ENCODE measurements at regions not wholly inside any gene's neighbourhood (a gene's known extent, or its start where the extent isn't known, plus 50 kb on each side); places are given as distances from the start of the nearest gene placed in this dataset.

- no peaks in the 10 kb centered on the region for H4K20me1 ChIP-seq (ENCODE audit: insufficient read depth)
- H3K4me2 ChIP-seq (ENCODE audit: unreplicated experiment): no peak overlapping the region
- 82 to 86% methylated on average over 4 of the region's 4 CpGs for WGBS, 2 experiments (ENCODE audit: low coverage in 1 of 2, low lambda C conversion rate in 2 of 2, missing lambda C conversion rate in 2 of 2)
- no peak overlapping the region for H2AFZ ChIP-seq
- no peaks in the 10 kb centered on the region for H3K9me2 ChIP-seq (ENCODE audit: insufficient read depth)
- no peaks in the 10 kb centered on the region for H3K79me2 ChIP-seq (ENCODE audit: insufficient read depth)
- no peak for DNase-seq
- no peaks in the 10 kb centered on the region for H3F3A ChIP-seq (ENCODE audit: insufficient read depth)
- TF ChIP-seq EZH2phosphoT487 (IDR thresholded peaks at IDR 0.05; ENCODE audit: insufficient read depth, low read depth) (no peak), EZH2 (IDR thresholded peaks at IDR 0.05; ENCODE audit: insufficient read depth, poor library complexity, severe bottlenecking) (no peak)
- H3K27me3 ChIP-seq (replicated peaks; ENCODE audit: insufficient read depth): no peaks in the 10 kb centered on the region
- H3K9ac ChIP-seq: no peak overlapping the region
- no peak overlapping the region for H3K4me3 ChIP-seq
- no peaks in the 10 kb centered on the region for H3K9me3 ChIP-seq (ENCODE audit: low read depth)
- in situ Hi-C loops (cut with MboI): no loop called here
- no peaks in the 10 kb centered on the region for H3K36me3 ChIP-seq (ENCODE audit: low read depth)
- H3K4me1 ChIP-seq (ENCODE audit: insufficient read depth): no peaks in the 10 kb centered on the region
- no peak overlapping the region for H3K27ac ChIP-seq
These were observed 438.8 kb downstream of the EFNB2 start for GRCh38 chr13:106096661-106097092.

GRCh38 chr13:106095919-106096318, 439.5 kb downstream of the EFNB2 start:
- DNase-seq: no peak
- H3K4me3 ChIP-seq: no peak overlapping the region
- TF ChIP-seq EZH2 (IDR thresholded peaks at IDR 0.05; ENCODE audit: insufficient read depth, poor library complexity, severe bottlenecking): no peak
- no peak for TF ChIP-seq EZH2phosphoT487 (IDR thresholded peaks at IDR 0.05; ENCODE audit: insufficient read depth, low read depth)
- no peaks in the 10 kb centered on the region for H3K9me3 ChIP-seq (ENCODE audit: low read depth)
- no peaks in the 10 kb centered on the region for H4K20me1 ChIP-seq (ENCODE audit: insufficient read depth)
- H3K9ac ChIP-seq: no peak overlapping the region
- H3K9me2 ChIP-seq (ENCODE audit: insufficient read depth): no peaks in the 10 kb centered on the region
- no peaks in the 10 kb centered on the region for H3K27me3 ChIP-seq (replicated peaks; ENCODE audit: insufficient read depth)
- no peak overlapping the region for H3K27ac ChIP-seq
- H3K79me2 ChIP-seq (ENCODE audit: insufficient read depth): no peaks in the 10 kb centered on the region
- H3K4me2 ChIP-seq (ENCODE audit: unreplicated experiment): no peak overlapping the region
- WGBS, 2 experiments (ENCODE audit: low coverage in 1 of 2, low lambda C conversion rate in 2 of 2, missing lambda C conversion rate in 2 of 2): 94 to 96% methylated on average over 4 of the region's 4 CpGs
- H3F3A ChIP-seq (ENCODE audit: insufficient read depth): no peaks in the 10 kb centered on the region
- in situ Hi-C loops (cut with MboI): no loop called here
- H3K36me3 ChIP-seq (ENCODE audit: low read depth): no peaks in the 10 kb centered on the region
- no peak overlapping the region for H2AFZ ChIP-seq
- H3K4me1 ChIP-seq (ENCODE audit: insufficient read depth): no peaks in the 10 kb centered on the region

GRCh38 chr13:106095406-106095805, 440.1 kb downstream of the EFNB2 start:
- 85 to 88% methylated on average over 4 of the region's 4 CpGs for WGBS, 2 experiments (ENCODE audit: low coverage in 1 of 2, low lambda C conversion rate in 2 of 2, missing lambda C conversion rate in 2 of 2)
- H3K36me3 ChIP-seq (ENCODE audit: low read depth): no peaks in the 10 kb centered on the region
- H3K4me2 ChIP-seq (ENCODE audit: unreplicated experiment): no peak overlapping the region
- H4K20me1 ChIP-seq (ENCODE audit: insufficient read depth): no peaks in the 10 kb centered on the region
- H3K79me2 ChIP-seq (ENCODE audit: insufficient read depth): no peaks in the 10 kb centered on the region
- H3K4me3 ChIP-seq: no peak overlapping the region
- no peaks in the 10 kb centered on the region for H3K9me2 ChIP-seq (ENCODE audit: insufficient read depth)
- H3K9me3 ChIP-seq (ENCODE audit: low read depth): no peaks in the 10 kb centered on the region
- no peaks in the 10 kb centered on the region for H3F3A ChIP-seq (ENCODE audit: insufficient read depth)
- H3K27me3 ChIP-seq (replicated peaks; ENCODE audit: insufficient read depth): no peaks in the 10 kb centered on the region
- H2AFZ ChIP-seq: no peak overlapping the region
- TF ChIP-seq EZH2 (IDR thresholded peaks at IDR 0.05; ENCODE audit: insufficient read depth, poor library complexity, severe bottlenecking) (no peak), EZH2phosphoT487 (IDR thresholded peaks at IDR 0.05; ENCODE audit: insufficient read depth, low read depth) (no peak)
- in situ Hi-C loops (cut with MboI): no loop called here
- H3K9ac ChIP-seq: no peak overlapping the region
- DNase-seq: no peak
- H3K27ac ChIP-seq: no peak overlapping the region
- H3K4me1 ChIP-seq (ENCODE audit: insufficient read depth): no peaks in the 10 kb centered on the region

- WGBS, 2 experiments (ENCODE audit: low coverage in 1 of 2, low lambda C conversion rate in 2 of 2, missing lambda C conversion rate in 2 of 2): 36 to 45% methylated on average over 2 of the region's 2 CpGs
- DNase-seq: no peak
- in situ Hi-C loops (cut with MboI): no loop called here
These were observed 445.5 kb downstream of the EFNB2 start for GRCh38 chr13:106090001-106090400.

More at GRCh38 chr13:106090001-106090400, 445.5 kb downstream of the EFNB2 start:
- Histone ChIP-seq H3F3A (ENCODE audit: insufficient read depth) (no peaks in the 10 kb centered on the region), H2AFZ (no peak overlapping the region), H3K9me3 (ENCODE audit: low read depth) (no peaks in the 10 kb centered on the region), H3K27ac (no peak overlapping the region), H3K9ac (no peak overlapping the region), H3K4me3 (no peak overlapping the region), H4K20me1 (ENCODE audit: insufficient read depth) (no peaks in the 10 kb centered on the region), H3K79me2 (ENCODE audit: insufficient read depth) (no peaks in the 10 kb centered on the region), H3K27me3 (replicated peaks; ENCODE audit: insufficient read depth) (no peaks in the 10 kb centered on the region), H3K36me3 (ENCODE audit: low read depth) (no peaks in the 10 kb centered on the region), H3K4me1 (ENCODE audit: insufficient read depth) (no peaks in the 10 kb centered on the region), H3K4me2 (ENCODE audit: unreplicated experiment) (no peak overlapping the region), H3K9me2 (ENCODE audit: insufficient read depth) (no peaks in the 10 kb centered on the region)
- TF ChIP-seq EZH2 (IDR thresholded peaks at IDR 0.05; ENCODE audit: insufficient read depth, poor library complexity, severe bottlenecking) (no peak), EZH2phosphoT487 (IDR thresholded peaks at IDR 0.05; ENCODE audit: insufficient read depth, low read depth) (no peak)
